GM18507 (cell line): ENCODE measurements at regions not wholly inside any gene's neighbourhood (a gene's known extent, or its start where the extent isn't known, plus 50 kb on each side); places are given as distances from the start of the nearest gene placed in this dataset.

Experiments
- DNase-seq: peaks from one replicate; pipeline ENCODE4 v3.0.0; 2011; ENCODE audit warnings: low read depth; ENCODE audit not compliant: insufficient read length; ENCODE audit errors: extremely low spot score
- FAIRE-seq: peaks from 2 replicates; lab custom pipeline; 2011; peaks lifted over from hg19 to GRCh38; lab: Jason Lieb, UNC

DNA sequence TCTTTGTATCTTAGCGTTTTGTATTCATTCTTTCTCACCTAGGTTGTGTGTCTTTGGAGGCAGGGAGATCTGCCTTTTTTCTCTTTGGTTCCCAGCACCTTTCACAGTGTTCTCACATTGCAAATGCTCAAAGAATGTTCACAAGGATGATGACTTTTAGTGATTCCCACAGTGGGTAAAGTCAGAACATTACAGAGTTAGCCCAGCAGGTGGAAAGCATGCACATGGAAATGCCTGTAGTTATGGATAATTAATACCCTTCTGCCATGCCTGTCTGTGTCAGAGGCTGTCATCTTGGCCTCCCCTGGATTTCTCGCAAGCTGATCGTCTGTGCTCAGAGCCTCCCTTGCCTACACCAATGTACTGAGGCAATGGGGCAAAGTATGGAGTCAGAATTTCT is 458.9 kb downstream of the LMO4 start:
- FAIRE-seq (no peak), DNase-seq (no peak)

DNA sequence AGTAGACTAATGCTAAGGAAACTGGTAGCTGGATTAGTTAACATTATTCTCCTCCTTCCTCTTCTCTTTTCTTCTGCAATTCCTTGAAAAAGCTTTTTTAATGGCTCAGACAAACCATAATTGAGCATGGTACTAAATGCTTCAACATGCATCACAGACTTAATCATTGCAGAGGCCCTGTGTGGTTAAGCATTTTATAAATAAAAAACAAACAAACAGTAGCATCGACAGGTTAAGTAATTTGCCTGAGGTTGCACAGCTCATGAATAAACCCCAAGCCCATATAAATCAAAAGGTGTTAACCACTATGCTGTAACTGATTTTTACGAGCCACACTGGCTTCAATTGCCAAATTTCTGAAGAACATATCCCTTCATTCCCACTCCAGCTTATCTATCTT is 462.1 kb downstream of the LMO4 start:
- DNase-seq (no peak), FAIRE-seq (no peak)

DNA sequence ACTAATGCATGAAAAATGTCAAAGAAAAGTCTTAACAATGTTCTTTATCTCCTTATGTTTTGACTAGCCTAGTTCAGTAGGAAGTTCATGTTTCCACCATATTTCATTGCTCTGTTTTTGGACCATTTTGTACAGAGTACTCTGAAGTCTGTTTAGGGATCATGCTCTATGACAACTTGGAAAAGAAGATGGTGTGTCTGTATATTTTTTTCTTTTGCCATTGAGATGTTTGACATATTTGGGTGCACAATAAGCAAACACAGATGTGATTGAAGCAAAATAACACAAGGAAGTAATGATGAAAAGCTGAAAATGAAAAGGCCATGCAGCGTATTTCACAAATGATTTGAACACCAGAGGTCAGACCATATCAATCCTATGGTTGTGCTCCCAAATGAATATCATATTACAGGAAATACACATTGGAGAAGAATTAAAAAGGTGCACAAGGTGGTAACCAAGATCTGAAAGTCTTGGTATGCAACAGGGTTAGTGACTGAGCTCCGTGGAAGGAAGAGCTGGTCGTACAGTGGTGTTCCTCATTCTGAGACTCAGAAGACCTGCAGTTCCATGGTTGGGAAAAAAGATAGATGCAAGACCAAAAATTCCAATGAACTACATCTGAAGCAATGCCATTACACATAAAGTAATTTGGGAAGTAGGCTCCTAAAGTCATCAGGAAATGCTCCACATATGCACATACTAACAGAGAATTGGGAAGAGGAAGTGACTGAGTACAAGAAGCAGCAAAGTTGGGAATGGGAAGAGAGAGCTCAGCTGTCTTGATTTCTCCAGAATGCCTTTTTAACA is 463.5 kb downstream of the LMO4 start:
- FAIRE-seq: no peak

DNA sequence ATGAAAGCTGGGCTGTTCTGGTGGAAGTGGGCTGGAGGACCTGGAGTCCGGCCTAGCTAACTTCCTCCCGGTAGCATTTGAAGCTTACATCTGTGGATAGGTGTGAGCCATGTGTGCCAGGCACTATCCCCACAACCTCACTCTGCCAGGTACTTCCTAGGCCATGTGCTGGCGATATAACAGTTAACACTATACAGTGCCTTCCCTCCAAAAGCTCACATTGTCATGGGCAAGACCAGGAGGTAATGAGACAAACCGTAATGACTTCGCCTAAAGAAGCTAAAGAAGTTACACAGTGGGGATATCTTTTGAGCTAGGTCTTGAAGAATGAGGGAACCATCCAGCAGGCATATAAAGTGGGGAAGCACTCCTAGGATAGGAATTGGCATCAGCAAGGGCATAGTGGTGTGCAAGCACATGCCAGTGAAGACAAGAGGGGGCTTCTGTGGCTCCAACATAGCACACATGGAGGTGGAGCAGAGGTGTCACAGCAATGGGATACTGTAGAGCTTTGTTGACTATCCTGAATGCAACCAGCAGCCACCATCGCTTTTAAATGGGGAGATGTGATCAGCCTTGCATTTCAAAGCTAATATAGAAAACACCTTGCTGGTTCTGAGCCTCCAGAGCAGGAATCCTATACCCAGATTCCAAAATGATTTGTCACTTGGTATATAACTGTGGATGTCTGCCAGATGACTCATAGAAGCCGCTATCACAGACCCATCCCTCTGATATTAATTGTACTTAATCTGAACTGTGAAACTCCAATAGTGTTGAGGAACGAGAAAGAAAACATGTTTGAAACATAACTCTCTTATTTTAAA is 466.3 kb downstream of the LMO4 start:
- DNase-seq: no peak
- no peak for FAIRE-seq

More for the DNA sequence above, 463.5 kb downstream of the LMO4 start:
- no peak for DNase-seq

DNA sequence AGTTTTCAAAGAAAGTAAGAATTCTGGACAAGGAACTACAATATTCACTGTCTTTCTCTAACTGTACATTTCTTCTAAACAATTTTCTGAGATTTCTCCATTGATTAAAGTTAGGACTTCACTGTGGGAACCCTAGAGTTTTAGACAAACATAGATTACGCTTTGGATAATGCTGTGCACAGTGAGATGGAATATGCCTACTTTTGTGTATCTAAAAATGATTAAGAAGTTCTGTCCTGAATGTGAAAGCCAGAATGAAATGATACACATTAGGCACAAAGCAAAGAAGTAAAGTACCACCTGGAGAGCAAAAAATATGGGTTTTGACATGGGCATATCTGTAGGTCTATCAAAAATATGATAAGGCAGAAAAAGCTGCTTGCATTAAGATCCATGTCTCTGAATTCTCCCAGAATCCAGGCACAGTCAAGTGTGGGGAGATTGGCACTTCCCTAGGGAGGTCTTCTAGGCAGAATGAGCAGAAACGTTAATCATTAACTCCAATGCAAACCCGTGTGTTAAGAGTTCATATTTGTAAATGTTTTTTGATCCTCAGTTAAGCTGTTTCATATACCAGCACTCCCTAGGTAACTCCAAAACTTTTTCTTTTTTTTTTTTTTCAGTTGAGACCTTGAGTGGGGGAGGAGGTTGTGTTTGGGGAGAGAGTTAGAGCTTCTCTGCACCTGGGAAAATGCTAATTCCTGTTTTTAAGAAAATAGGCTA is 467.1 kb downstream of the LMO4 start:
- no peak for DNase-seq

DNA sequence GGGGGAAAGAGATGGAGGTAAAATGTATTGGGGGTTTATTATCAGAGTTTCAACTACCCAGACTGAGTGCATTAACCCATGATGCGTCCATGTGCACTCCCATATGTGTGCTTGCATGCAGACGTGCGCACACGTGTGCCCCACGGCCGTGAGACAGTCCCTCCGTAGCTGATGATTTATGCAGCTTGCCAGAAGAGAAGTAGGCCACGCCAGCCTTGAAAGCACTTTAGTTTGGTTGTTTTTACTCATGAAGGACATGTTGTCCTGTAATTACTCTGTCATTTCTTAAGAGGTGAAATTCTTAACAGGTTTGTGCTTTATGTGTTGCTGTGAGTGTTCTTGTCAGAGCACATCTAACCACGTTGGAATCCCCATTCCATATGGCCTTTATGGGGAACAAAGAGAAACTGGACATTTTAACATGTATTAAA is 467.8 kb downstream of the LMO4 start:
- no peak for FAIRE-seq
- DNase-seq: no peak

More for the DNA sequence above, 467.1 kb downstream of the LMO4 start:
- FAIRE-seq: no peak

DNA sequence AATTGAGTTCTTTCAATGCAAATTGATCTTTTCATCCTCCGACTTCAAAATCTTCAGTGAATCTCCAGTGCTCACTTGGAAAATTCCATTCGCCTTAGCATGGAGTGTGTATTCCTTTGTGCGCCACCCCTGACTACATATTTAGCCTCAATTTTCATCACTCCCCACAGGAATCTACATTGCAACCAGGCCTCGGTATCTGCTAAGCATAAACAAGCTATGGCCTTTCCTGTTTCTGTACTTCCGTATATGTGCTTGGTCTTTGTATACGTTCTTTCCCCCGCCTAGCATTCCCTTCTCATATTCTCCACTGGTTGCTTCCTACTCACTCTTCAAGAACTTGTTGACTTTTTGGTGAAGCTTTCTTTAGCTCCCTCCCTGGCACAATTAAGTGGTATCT is 470.8 kb downstream of the LMO4 start:
- FAIRE-seq: no peak
- no peak for DNase-seq

DNA sequence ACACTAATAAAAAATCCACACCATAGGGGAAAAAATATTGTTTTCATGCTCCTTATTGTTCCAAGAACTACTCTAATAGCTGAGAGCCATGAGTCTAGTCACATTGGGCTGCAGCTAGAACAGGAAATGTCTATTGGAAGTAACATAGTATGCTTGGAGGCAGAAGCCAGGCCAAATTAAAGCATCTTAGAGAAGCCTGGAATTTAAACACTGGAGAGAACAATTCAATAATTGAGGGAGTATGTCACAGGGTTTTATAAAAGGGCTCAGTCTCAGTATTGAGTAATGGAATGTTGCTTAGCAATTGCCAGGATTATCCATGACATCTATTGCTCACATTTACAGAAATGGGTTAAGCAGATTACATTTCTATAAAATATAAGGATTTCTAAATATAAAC is 471.3 kb downstream of the LMO4 start:
- FAIRE-seq: no peak
- DNase-seq: no peak

DNA sequence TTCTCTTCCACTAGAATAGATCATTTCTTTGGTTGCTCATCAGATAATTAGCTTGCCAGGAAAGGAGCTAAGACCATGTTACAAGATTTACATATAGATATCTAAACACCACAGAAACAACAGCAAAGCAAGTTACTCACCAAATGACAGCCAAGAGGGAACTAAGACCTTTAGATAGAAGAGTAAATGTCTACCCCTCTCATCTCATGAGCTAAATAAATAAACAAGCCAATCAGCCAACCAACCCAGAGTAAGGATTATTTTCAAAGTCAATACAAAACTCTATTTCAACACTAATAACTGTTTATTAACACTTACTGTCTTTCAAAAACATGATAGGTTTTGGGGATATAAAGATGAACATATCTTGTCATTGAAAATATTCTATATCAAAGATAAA is 474.7 kb downstream of the LMO4 start:
- DNase-seq (no peak), FAIRE-seq (no peak)

DNA sequence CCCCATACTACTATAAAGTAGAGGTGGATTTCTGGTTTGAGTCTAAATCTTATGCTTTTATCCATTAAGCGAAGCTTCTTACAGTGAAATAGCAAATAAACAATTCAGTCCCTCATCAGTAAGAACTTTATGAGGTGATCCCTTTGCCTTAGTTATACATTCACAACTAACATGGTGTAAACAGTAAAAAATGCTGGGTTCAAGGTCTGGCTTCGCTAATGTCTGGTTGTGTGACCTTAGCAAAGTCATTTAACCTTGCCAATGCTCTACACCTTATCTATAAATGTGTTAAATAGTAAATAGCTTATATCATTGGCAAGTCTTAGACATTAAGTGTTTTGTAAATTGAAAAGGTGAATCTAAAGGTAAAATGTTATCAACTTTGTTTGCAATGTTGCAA is 475.4 kb downstream of the LMO4 start:
- DNase-seq (no peak), FAIRE-seq (no peak)

DNA sequence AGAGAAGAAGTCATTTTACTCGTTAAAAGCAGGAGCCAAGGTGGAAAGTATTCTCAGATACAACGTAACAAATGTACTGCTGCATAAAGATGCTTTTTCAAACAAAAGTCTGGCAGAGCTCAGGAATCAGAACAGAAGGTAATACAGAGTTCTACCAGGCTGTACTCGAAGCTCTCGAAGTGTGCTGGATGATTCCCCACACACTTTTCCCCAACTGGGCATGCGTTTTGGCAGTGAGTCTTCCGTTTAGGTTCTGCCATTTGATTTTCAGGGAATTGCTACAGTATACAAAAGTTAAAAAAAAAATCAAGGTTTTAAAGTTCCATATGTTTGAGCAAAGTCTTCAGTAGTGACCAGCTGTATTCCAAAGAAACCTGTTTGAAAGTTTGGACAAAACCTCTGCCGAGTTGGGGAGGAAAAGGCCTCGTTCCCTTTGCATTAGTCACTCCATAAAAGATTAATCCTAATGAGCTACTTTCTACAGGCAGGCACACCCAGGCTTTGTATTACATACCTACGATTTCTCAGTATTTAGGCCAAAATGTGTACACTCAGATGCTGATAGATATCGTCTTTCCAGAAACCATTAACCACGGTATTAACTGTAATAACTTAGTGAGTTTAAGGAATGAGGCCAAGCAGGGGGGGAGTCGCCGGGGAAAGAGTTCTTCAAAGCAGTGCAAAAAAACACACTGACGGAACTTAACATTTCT is 477.1 kb downstream of the LMO4 start:
- no peak for DNase-seq
- FAIRE-seq: no peak

DNA sequence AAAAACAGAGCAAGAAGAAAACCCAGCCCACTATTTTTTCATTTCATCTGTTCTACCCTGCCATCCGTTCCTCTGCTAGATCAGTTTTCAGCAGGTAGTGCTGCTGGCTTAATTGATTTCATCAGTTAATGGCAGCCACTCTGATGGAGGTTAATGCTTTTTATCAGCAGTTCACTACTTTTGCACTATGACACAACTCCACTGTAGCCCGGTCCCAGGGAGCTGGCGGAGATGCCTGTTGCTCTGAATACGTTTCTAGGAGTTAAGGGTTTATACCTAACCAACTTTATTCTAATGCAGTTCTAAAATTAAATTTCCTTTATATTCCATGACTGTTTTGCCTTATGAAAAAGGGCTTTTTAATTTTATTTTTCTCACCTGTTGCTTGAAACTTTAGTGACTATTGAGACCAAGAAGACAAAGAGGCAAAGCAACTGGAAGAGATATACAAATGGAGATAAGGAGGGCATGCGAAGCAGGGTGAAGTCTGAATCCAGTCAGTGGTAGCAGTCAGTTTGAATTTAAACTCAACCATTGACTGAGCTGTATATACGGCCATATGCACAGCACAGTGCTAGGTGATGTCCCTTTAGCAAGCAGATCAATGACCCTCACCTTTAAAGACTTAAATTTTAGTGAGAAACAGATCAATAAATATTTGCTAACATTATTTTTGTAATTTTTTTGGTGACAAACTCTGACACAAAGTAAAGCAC is 477.9 kb downstream of the LMO4 start:
- DNase-seq (no peak), FAIRE-seq (no peak)

DNA sequence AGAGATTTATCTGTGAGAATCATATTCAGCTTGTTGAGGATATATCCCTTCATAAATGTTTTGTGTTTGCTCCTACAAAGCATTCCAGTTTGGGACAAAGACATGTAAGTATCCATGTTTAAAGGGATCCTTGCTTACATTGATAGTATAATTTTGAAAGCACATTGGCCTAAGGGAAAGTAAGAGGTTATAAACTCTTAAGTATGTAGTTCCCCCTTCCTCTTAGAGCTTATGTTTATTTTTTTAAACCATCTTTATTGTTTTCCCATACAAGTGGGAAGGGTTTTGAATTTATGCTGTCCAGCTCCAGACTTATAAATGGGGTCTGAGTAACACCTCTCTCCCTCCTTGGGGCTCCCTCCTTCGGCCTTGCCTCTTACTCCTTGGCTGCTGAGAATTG is 481.5 kb downstream of the LMO4 start:
- no peak for DNase-seq
- no peak for FAIRE-seq

DNA sequence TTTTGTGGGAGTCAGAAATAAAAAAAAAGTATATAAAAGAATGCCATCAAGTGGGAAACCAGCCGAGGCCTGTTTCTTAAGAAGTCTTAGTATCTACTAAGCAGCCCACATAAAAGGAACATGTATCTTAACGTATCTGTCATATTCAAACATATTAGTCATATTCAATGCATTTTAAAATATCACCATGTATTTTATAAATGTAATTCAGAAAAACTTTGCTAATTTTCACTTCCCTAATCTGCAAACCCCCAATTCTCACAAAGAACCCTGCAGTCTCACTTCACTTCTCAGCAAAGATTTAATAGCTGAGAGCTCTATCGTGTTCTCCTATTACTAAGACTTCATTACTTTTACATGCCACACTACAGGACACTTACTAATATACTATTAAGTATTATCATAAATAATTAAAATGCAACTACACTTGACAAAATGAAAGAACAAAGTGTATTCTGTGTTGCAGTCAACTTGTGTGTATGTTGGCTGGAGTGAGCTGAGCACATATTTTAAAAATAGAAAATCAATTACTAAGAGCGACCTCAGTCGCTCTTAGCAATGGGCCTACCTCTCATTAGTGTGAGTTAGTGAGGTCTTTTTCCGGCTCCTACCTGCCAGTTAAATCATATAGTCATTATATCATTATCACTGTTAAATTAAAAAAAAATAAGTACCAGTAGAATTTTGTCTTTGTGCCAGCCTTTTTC is 484.3 kb downstream of the LMO4 start:
- FAIRE-seq: peak; percentile 12
- DNase-seq: no peak

DNA sequence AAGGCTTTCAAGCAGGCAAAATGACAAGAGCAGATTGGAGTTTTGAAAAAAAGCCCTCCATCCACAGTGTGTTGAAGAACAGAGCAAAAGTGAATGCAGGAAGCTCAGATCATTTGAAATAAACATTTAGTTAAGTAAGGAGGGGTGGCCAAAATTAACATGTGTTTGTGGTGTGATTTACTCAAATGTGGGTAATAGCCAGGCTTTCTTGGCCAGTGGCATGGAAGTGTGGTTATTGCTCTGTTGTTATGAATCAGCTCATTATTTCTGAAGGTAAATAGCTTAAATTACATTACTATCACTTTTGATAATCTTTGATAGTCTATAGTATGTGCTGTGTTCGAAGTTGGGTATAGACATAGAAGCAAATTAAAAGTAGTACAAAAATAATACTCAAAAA is 485.9 kb downstream of the LMO4 start:
- DNase-seq (no peak), FAIRE-seq (no peak)

DNA sequence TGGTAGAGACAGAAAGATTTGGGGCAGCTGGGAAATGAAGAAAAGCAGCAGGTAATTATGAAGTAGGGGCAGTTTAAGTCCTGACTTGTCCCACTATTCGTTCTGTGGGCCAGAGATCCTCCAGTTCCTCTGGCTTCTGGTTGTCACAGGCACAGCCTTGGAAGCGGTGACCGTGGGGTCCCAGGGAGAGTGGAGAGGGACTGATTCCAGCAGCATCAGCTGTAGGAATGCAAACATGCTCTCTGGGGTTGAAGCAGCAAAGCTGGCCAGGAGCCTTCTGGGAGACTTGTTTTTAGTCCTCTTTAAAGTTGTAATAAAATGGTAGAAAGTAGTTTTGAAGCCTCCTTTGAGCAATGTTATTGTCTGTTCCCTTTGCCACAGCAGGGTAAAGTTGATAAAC is 488.0 kb downstream of the LMO4 start:
- DNase-seq (no peak), FAIRE-seq (no peak)

DNA sequence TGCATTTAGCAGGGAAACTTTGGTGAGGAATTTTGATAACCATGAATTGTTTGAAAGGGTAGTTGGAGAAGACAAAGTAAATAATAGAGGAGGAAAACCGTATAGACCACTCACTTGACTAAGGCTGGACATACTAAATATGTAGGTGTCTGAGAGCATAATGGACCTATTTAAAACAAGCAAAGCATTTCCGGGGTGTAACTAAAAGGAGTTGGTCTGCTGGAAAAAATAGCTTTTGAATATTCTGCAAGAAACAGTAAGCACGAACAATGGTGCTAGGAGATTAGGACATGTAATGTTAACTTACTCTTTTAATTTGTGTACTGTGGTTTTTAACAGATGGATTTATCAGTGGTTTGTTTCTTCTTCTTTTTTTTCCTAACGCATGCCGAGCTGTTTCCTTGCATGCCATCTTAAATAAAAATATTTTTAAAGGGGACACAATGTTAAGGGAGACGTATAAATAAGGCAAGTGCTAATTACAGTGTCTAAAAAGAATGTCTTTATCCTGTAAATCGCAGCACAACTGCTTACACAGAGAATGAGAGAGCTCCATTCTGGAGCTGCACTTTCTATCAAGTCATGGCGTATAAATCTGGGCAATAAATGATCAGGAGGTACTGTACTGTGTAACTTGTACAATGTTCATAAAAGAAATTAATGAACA is 492.1 kb downstream of the LMO4 start:
- no peak for DNase-seq
- no peak for FAIRE-seq

DNA sequence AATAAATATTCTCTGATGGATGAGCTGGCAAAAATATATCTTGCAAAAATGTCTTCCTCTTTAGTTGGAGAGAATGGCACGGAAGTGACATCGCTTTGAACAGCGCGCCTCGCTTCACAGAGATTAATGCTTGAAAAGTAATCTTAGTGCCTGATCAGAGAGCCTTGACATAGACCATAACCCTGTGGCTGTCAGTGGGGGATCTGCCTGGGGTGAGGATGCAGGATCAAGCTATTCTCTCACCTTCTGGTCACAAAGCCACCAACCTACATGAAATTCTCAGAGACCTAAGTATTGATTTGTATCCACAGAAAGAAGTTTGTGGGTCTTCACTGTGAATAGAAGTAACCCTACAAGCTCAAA is 492.6 kb downstream of the LMO4 start:
- DNase-seq (no peak), FAIRE-seq (no peak)
